ENCODE measurements at regions not wholly inside any gene's neighbourhood (a gene's known extent, or its start where the extent isn't known, plus 50 kb on each side); places are given as distances from the start of the nearest gene placed in this dataset.

DNA sequence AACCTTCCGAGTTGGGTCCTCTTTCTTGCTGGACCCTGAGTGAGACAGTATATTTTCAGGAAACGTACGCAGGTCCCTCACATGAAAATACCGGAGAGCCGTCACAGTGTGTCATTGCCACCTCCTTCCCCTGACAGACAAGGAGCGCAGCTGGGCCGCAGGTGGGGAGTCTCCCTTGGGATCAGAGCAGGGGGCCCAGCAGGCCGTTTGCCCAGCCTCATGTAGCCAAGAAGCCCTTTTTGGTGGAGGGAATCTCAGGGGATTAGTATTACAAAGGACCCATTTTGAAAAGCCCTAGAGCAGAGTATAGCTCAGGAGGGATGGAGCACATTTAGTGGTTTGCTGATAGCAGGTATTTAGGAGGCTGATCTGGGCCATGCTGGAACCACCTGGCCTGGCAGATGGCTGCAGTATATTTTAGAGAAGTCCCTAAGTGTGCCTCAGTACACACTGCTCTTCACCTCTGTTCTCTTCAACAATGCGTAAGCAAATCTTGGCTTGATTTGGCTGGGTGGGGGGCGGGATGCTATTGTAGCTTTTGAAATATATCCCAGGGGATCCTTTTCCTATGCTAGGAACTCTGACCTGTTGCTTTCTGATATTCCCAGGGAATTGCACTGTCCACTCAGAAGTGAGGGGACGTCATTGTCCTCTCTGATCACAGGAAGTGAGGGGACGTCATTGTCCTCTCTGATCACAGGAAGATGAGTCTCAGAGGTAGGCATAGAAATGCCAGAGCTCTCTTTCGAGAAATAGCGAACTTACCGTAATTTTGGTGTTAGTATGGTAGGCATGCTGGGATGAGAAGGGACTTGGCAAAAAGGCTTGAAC lies 171.9 kb downstream of the HRH4 start:
- H3K27me3 ChIP-seq = no peaks in the 10 kb centered on the region
- peak; percentile 81 for DNase-seq (ENCODE audit: extremely low spot score)
- 81% methylated on average over 15 of the region's 15 CpGs for WGBS
- peaks cover 7 to 17% (median 9%) of the 10 kb centered on the region in 4 donors for H3K4me1 ChIP-seq
- intact Hi-C loops (cut with DNase I) = no loop called here
- no peaks in the 10 kb centered on the region for H3K36me3 ChIP-seq
- no peak overlapping the region for H3K27ac ChIP-seq (replicated peaks in 1 of 4)
- no peaks in the 10 kb centered on the region for H3K9me3 ChIP-seq
- TF ChIP-seq CTCF (IDR thresholded peaks at IDR 0.05) (no peak), POLR2A (IDR thresholded peaks at IDR 0.05; ENCODE audit: low read depth) (no peak)
- no peak overlapping the region for H3K4me3 ChIP-seq

DNA sequence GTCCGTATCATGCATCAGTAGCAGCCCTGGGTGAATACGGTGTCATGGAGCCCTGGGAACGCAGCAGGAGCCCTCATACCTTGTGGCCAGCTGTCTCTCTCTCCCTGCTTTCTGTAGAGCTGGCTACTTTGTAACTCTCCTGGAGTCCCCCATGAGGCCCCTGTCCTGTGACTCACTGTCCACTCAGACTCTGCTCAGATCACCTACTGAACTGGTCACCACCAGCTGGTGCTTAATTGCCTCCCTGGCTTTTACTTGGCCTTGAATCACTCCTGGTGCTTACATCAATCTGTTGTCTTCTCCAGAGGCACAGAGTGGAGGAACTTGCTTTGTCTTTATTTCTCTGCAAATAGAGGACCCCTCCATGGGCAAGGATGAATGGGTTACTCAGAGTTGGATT lies 172.7 kb downstream of the HRH4 start:
- no peaks in the 10 kb centered on the region for H3K27me3 ChIP-seq
- H3K9me3 ChIP-seq = no peaks in the 10 kb centered on the region
- intact Hi-C loops (cut with DNase I) = no loop called here
- DNase-seq (ENCODE audit: extremely low spot score) = no peak
- TF ChIP-seq CTCF (IDR thresholded peaks at IDR 0.05) (no peak), POLR2A (IDR thresholded peaks at IDR 0.05; ENCODE audit: low read depth) (no peak), POLR2AphosphoS5 (IDR thresholded peaks at IDR 0.05) (no peak), EP300 (IDR thresholded peaks at IDR 0.05) (no peak)
- WGBS = 93% methylated on average over 3 of the region's 3 CpGs
- peaks cover 7 to 13% (median 9%) of the 10 kb centered on the region in 4 donors for H3K4me1 ChIP-seq
- no peaks in the 10 kb centered on the region for H3K36me3 ChIP-seq
- no peak overlapping the region for H3K4me3 ChIP-seq
- H3K27ac ChIP-seq (replicated peaks in 1 of 4) = no peak overlapping the region

- no peak for DNase-seq (ENCODE audit: extremely low spot score)
- intact Hi-C loops (cut with DNase I) = no loop called here
Observed at GRCh38 chr18:24649571-24649970, 189.1 kb downstream of the HRH4 start.

GRCh38 chr18:24651434-24651833 lies 191.0 kb downstream of the HRH4 start:
- Histone ChIP-seq H3K4me1 (no peaks in the 10 kb centered on the region), H3K27me3 (no peaks in the 10 kb centered on the region), H3K36me3 (no peaks in the 10 kb centered on the region), H3K27ac (replicated peaks in 1 of 4) (no peak overlapping the region), H3K9me3 (peaks cover 0 to 5% (median 0%) of the 10 kb centered on the region in 4 donors), H3K4me3 (no peak overlapping the region)
- peak; percentile 45 for DNase-seq (ENCODE audit: extremely low spot score)
- intact Hi-C loops (cut with DNase I) = no loop called here
- TF ChIP-seq EP300 (IDR thresholded peaks at IDR 0.05) (no peak), CTCF (IDR thresholded peaks at IDR 0.05) (no peak), POLR2A (IDR thresholded peaks at IDR 0.05; ENCODE audit: low read depth) (no peak), POLR2AphosphoS5 (IDR thresholded peaks at IDR 0.05) (no peak)
- 70% methylated on average over 2 of the region's 2 CpGs for WGBS

More at GRCh38 chr18:24649571-24649970, 189.1 kb downstream of the HRH4 start:
- Histone ChIP-seq H3K27me3 (no peaks in the 10 kb centered on the region), H3K4me1 (no peaks in the 10 kb centered on the region), H3K36me3 (no peaks in the 10 kb centered on the region), H3K4me3 (no peak overlapping the region), H3K27ac (replicated peaks in 1 of 4) (no peak overlapping the region), H3K9me3 (peaks cover 0 to 5% (median 0%) of the 10 kb centered on the region in 4 donors)
- 63% methylated on average over 4 of the region's 4 CpGs for WGBS
- TF ChIP-seq POLR2A (IDR thresholded peaks at IDR 0.05; ENCODE audit: low read depth) (no peak), CTCF (IDR thresholded peaks at IDR 0.05) (no peak), POLR2AphosphoS5 (IDR thresholded peaks at IDR 0.05) (no peak), EP300 (IDR thresholded peaks at IDR 0.05) (no peak)
